GM10248 (cell line): ENCODE measurements at regions not wholly inside any gene's neighbourhood (a gene's known extent, or its start where the extent isn't known, plus 50 kb on each side); places are given as distances from the start of the nearest gene placed in this dataset.

ENCODE experiments used
- CTCF ChIA-PET: fragments of 300-600 bp; sonication (Branson Sonifier 250); formaldehyde crosslinking; extraction: SDS; loops from one replicate; lab custom pipeline; 2021; ENCODE audit warnings: antibody characterized with exemption; lab: Yijun Ruan, JAX
- POLR2A ChIA-PET: fragments of 350-650 bp; sonication (Branson Sonifier 250); formaldehyde crosslinking; extraction: SDS; loops from one replicate; lab custom pipeline; 2020; ENCODE audit warnings: antibody characterized with exemption; lab: Yijun Ruan, JAX
- DNase-seq: peaks from one replicate; pipeline ENCODE4 v3.0.0; 2012; ENCODE audit errors: extremely low spot score
- TF ChIP-seq, protein P1 (sequence below): IDR thresholded peaks from 2 replicates; pipeline ENCODE4 v1.5.1; 2012; ENCODE audit warnings: mild to moderate bottlenecking, low read depth; ENCODE audit errors: extremely low read depth, missing control alignments, control extremely low read depth

- ChIA-PET POLR2A (no interaction called here), CTCF (no interaction called here)
- TF ChIP-seq, protein P1, sequence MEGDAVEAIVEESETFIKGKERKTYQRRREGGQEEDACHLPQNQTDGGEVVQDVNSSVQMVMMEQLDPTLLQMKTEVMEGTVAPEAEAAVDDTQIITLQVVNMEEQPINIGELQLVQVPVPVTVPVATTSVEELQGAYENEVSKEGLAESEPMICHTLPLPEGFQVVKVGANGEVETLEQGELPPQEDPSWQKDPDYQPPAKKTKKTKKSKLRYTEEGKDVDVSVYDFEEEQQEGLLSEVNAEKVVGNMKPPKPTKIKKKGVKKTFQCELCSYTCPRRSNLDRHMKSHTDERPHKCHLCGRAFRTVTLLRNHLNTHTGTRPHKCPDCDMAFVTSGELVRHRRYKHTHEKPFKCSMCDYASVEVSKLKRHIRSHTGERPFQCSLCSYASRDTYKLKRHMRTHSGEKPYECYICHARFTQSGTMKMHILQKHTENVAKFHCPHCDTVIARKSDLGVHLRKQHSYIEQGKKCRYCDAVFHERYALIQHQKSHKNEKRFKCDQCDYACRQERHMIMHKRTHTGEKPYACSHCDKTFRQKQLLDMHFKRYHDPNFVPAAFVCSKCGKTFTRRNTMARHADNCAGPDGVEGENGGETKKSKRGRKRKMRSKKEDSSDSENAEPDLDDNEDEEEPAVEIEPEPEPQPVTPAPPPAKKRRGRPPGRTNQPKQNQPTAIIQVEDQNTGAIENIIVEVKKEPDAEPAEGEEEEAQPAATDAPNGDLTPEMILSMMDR = no peak
- no peak for DNase-seq
Measured at GRCh38 chr22:47775191-47775590, 1012.7 kb downstream of the TBC1D22A start.

GRCh38 chr22:47773635-47774034, 1011.2 kb downstream of the TBC1D22A start:
- TF ChIP-seq, protein P1 = no peak
- CTCF ChIA-PET = no interaction called here
- DNase-seq = no peak
- POLR2A ChIA-PET = no interaction called here

DNA sequence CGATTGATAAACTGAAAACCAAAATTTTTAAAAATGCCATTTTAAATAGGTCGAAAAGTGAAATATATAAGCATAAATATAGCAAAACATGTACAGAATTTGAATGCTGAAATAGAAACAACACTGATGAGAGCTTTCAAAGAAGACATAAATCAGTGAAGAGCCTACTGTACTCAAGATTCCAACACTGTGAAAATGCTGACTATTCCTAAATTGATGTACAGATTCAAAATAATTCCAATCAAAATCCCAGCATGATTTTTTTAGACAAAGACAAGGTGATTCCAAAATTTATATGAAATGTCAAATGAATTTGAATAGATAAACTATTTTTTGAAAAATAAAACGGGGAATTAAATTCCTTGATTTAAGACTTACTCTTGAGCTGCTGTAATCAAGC, 1010.4 kb downstream of the TBC1D22A start:
- ChIA-PET CTCF (no interaction called here), POLR2A (no interaction called here)
- DNase-seq = no peak
- TF ChIP-seq, protein P1 = no peak

DNA sequence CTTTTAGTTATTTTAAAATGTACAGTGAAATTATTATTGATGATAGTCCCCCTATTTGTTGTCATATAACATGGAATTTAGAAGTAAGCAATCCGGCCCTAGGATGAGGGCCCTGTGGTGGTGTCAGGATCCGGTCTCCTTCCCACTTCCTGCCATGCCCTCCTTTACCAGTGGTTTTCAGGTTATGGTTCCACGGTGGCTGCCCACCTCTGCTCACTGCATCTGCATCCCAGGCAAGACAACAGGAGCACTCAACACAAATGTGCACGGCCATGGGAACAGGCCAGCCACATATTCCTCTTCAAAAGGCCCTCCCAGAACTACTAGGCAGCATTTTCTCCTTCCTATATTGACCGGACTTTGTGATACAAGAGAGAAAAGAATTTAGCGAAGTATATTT, 1007.2 kb downstream of the TBC1D22A start:
- POLR2A ChIA-PET = no interaction called here
- DNase-seq = no peak
- TF ChIP-seq, protein P1 = no peak
- CTCF ChIA-PET = no interaction called here

GRCh38 chr22:47768027-47768426, 1005.6 kb downstream of the TBC1D22A start:
- ChIA-PET POLR2A (no interaction called here), CTCF (no interaction called here)
- TF ChIP-seq, protein P1 = no peak
- DNase-seq = no peak

DNA sequence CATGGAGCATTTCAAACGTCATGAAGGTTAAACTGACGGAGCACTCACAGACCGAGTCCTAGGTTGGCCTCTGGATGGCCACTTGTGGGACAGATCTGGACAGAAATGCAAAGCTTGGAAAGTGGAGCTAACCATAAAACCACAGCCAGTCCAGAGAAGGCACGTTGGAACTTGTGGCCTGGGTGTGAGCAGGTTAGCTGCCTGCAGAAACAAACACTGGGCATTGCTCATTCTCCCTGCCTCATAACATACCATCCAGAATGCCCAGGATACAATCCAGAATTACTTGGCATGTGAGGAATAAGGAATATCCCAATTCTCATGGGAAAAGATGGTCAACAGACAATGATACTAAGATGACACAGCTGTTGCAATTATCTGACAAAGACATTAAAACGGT, 1005.0 kb downstream of the TBC1D22A start:
- no peak for DNase-seq
- TF ChIP-seq, protein P1 = no peak
- ChIA-PET POLR2A (no interaction called here), CTCF (no interaction called here)

DNA sequence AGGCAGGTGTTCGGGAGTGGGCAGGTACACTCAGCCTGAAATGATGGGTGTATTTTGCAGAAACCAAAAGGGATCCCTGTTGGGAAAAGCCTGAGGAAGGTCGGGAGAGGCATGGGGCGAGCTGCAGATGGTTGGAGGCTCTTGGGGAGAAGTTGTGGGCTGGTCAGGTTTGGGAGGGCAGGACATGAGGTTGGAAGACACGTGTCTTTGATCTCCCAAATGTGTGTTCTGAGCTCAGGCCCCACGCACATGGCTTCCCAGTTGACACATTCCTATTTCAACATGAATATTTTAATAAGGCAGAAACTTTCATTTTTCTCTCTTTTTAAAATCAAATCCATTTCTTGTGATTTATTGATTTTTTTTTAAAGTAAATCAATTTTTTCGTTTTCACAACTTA, 1003.3 kb downstream of the TBC1D22A start:
- TF ChIP-seq, protein P1 = no peak
- ChIA-PET POLR2A (no interaction called here), CTCF (no interaction called here)
- DNase-seq = no peak
